ENCODE measurements at regions not wholly inside any gene's neighbourhood (a gene's known extent, or its start where the extent isn't known, plus 50 kb on each side); places are given as distances from the start of the nearest gene placed in this dataset.

DNA sequence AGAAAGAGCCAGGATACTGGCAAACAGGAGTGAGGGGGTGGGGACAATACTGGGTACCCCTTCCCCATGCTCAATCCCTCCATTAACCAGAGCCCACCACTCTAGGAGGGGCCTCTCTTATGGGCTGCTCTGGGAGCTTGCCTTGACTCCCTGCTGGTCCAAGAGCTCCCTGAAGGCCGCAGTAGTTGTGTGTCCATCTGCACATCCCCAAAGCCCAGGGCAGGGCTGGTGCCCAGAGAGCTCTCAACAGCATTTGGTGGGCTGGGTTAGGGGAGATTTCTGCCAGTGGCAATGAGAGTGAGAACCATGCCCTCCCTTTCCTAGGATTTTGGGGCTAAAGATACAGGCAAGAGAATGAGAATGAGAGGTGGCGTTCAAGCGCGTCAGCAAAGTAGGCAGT, 230.6 kb upstream of the PMEPA1 start:
- TF ChIP-seq CTCF (IDR thresholded peaks at IDR 0.05) (no peak), POLR2A (IDR thresholded peaks at IDR 0.05) (no peak)
